Transverse colon (tissue), 4 donors: ENCODE measurements at regions not wholly inside any gene's neighbourhood (a gene's known extent, or its start where the extent isn't known, plus 50 kb on each side); places are given as distances from the start of the nearest gene placed in this dataset.

Source experiments
- DNase-seq: peaks from one replicate; pipeline ENCODE4 v3.0.0-alpha.2; 2019
- H3K27ac ChIP-seq, 4 donors: fragments of 200-600 bp; sonication (generic); 2 replicates each; pipeline ENCODE4 v1.5.1; 2016 to 2018; ENCODE audit warnings: inconsistent platforms in 4 of 4
- H3K27me3 ChIP-seq: fragments of 200-600 bp; sonication (generic); 2 replicates; pipeline ENCODE4 v1.5.1; 2017; ENCODE audit warnings: inconsistent platforms
- H3K36me3 ChIP-seq, 4 donors: fragments of 200-600 bp; sonication (generic); 2 replicates each; pipeline ENCODE4 v1.5.1; 2017 to 2019; ENCODE audit warnings: inconsistent platforms in 4 of 4
- H3K4me1 ChIP-seq, 4 donors: fragments of 200-600 bp; sonication (generic); 2 replicates each; pipeline ENCODE4 v1.5.1; 2017 to 2020; ENCODE audit warnings: inconsistent platforms in 4 of 4
- H3K4me3 ChIP-seq, 4 donors: fragments of 200-600 bp; sonication (generic); 1 replicate in 1 of 4; 2 replicates in 3 of 4; pipeline versions ENCODE4 v1.5.1 to v1.6.1; 2017 to 2019; ENCODE audit warnings: inconsistent platforms in 4 of 4
- H3K9me3 ChIP-seq, 2 donors: fragments of 200-600 bp; sonication (generic); 2 replicates each; pipeline ENCODE4 v1.5.1; 2017 to 2019; ENCODE audit warnings: inconsistent platforms in 2 of 2
- EP300 ChIP-seq: sonication (generic); formaldehyde crosslinking; IDR thresholded peaks from one replicate; pipeline ENCODE4 v1.6.1; 2017; ENCODE audit warnings: antibody characterized with exemption, low read depth
- POLR2A ChIP-seq: fragments of 450-650 bp; IDR thresholded peaks from one replicate; pipeline ENCODE4 v1.6.1; 2016; ENCODE audit warnings: antibody characterized with exemption, mild to moderate bottlenecking, moderate library complexity
- POLR2AphosphoS5 ChIP-seq, 3 donors: sonication (generic); formaldehyde crosslinking; IDR thresholded peaks; one replicate each; pipeline ENCODE4 v1.6.1; 2016; ENCODE audit warnings: antibody characterized with exemption in 3 of 3
- WGBS, 2 donors: methylation state at CpG; one replicate each; pipeline ENCODE4 v1.1.5; 2018; ENCODE audit warnings: low coverage in 1 of 2; 5-methylcytosine and 5-hydroxymethylcytosine counted together
- in situ Hi-C, 4 donors: fragments of 200-750 bp; cut with MboI; loops; one replicate each; pipeline versions ENCODE4 v1.15.0 to v1.15.1; 2017; ENCODE audit warnings: low sequenced_read_pairs in 3 of 4, low pct_ligation_motif_present in 1 of 4, low pct_unique_long_range_greater_than_20kb in 1 of 4
- intact Hi-C: fragments of 100-400 bp; cut with DNase I; formaldehyde crosslinking; loops from one replicate; pipeline ENCODE4 v1.15.1; 2023; ENCODE audit warnings: low total_unique reads
- TF ChIP-seq, protein P1 (sequence below), 5 experiments: fragments of 200-600 bp in 3 of 5; fragments of 450-650 bp in 2 of 5; sonication (generic) in 3 of 5; IDR thresholded peaks; 1 replicate in 2 of 5; 2 replicates in 3 of 5; pipeline ENCODE4 v1.5.1; 2016 to 2017; ENCODE audit warnings: antibody characterized with exemption in 5 of 5, inconsistent platforms in 3 of 5, mild to moderate bottlenecking in 2 of 5, moderate library complexity in 1 of 5

DNA sequence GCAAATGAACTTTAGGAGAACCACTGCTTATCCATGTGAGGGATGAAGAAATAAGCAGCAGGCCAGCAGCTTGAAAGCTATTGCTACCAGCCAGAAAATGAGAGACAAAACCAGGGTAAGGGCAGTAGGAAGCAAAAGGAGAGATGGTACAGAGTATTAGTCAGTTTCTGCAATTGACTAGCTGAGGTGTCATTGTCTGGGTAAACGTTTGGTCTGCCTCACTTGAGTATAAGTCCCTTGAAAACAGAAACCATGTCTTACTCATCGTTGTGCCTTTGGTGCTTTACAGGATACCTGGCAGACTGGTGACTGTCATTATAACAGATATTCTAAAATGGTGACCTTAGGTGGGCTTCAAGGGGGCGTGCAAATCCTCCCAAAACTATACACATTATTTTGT lies 63.9 kb upstream of the USP47 start:
- TF ChIP-seq POLR2A (no peak), POLR2AphosphoS5 (IDR thresholded peaks at IDR 0.05) (no peak), EP300 (no peak)
- TF ChIP-seq, protein P1, sequence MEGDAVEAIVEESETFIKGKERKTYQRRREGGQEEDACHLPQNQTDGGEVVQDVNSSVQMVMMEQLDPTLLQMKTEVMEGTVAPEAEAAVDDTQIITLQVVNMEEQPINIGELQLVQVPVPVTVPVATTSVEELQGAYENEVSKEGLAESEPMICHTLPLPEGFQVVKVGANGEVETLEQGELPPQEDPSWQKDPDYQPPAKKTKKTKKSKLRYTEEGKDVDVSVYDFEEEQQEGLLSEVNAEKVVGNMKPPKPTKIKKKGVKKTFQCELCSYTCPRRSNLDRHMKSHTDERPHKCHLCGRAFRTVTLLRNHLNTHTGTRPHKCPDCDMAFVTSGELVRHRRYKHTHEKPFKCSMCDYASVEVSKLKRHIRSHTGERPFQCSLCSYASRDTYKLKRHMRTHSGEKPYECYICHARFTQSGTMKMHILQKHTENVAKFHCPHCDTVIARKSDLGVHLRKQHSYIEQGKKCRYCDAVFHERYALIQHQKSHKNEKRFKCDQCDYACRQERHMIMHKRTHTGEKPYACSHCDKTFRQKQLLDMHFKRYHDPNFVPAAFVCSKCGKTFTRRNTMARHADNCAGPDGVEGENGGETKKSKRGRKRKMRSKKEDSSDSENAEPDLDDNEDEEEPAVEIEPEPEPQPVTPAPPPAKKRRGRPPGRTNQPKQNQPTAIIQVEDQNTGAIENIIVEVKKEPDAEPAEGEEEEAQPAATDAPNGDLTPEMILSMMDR (IDR thresholded peaks at IDR 0.05): no peak
- intact Hi-C loops (no loop called here), in situ Hi-C loops (loop anchor here in 2 of 4 donors (25.0 kb wide), 2 partner anchors 509 to 841 kb away; no protein-coding TSS in a partner anchor)
- Histone ChIP-seq H3K27ac (no peak overlapping the region), H3K4me3 (no peak overlapping the region), H3K9me3 (no peaks in the 10 kb centered on the region), H3K27me3 (peaks cover 6% of the 10 kb centered on the region), H3K4me1 (no peaks in the 10 kb centered on the region), H3K36me3 (no peaks in the 10 kb centered on the region)
- no peak for DNase-seq
- WGBS, 2 donors: 57 to 63% methylated on average over 3 of the region's 3 CpGs

DNA sequence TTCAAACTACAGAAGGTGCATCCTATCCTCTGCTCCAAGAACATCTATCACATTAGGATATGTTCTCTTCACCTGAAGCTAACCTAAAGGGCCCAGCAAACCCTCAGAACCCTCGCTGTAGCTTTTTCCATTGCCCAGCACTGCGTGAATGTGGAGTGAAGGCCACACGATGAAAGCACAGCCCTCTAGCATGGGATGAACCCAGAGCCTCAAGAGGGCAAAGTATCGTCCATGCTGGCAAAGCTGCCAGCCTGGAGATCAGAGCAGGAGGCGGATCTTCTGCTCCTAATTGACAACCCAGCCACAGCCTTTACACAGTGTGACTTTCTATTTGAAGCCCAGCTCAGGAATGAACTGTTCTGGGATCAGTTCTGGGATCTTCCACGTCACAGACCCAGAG lies 65.1 kb upstream of the USP47 start:
- in situ Hi-C loops (loop anchor here in 2 of 4 donors (25.0 kb wide), 2 partner anchors 511 to 839 kb away; no protein-coding TSS in a partner anchor), intact Hi-C loops (no loop called here)
- DNase-seq: no peak
- 86% methylated on average over 6 of the region's 6 CpGs; no CpG with 5 or more reads in 1 of the 2 donors for WGBS, 2 donors
- Histone ChIP-seq H3K4me3 (no peak overlapping the region), H3K9me3 (no peaks in the 10 kb centered on the region), H3K27ac (no peak overlapping the region), H3K27me3 (peaks cover 6% of the 10 kb centered on the region), H3K4me1 (no peaks in the 10 kb centered on the region), H3K36me3 (no peaks in the 10 kb centered on the region)
- TF ChIP-seq, protein P1 (IDR thresholded peaks at IDR 0.05): no peak
- TF ChIP-seq POLR2AphosphoS5 (IDR thresholded peaks at IDR 0.05) (no peak), EP300 (no peak)

DNA sequence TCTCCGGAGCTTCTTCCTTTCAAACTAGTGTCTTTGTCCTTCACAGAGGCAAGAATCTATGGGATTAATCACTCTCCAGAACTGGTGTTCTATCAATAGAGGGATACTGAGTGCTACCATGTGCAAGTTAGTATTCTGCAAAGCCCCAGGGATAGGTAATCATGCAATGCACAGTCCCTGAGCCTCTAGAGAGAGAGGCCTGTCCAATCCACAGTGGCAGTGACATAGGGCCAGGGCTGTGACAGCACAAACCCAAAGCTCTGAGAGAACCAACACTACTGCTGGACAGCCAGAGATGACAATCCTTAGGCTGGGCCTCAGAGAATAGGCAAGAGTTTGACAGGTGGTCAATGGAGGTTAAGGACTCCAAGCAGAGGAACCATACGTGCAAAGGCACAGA lies 66.8 kb upstream of the USP47 start:
- in situ Hi-C loops: loop anchor here in 2 of 4 donors (25.0 kb wide), 2 partner anchors 512 to 838 kb away; no protein-coding TSS in a partner anchor
- intact Hi-C loops: no loop called here

GRCh38 chr11:11772865-11773515 lies 68.8 kb upstream of the USP47 start:
- TF ChIP-seq POLR2AphosphoS5 (IDR thresholded peaks at IDR 0.05) (no peak), POLR2A (no peak), EP300 (no peak)
- TF ChIP-seq, protein P1 (IDR thresholded peaks at IDR 0.05): no peak

More for the DNA sequence above, 66.8 kb upstream of the USP47 start:
- Histone ChIP-seq H3K4me3 (no peak overlapping the region), H3K9me3 (no peaks in the 10 kb centered on the region), H3K27me3 (peaks cover 4% of the 10 kb centered on the region), H3K4me1 (no peaks in the 10 kb centered on the region), H3K36me3 (no peaks in the 10 kb centered on the region), H3K27ac (no peak overlapping the region)
- 91% methylated on average over 2 of the region's 2 CpGs for WGBS, 2 donors
- no peak for DNase-seq
- TF ChIP-seq, protein P1 (IDR thresholded peaks at IDR 0.05): no peak
- no peak for TF ChIP-seq EP300

More at GRCh38 chr11:11772865-11773515, 68.8 kb upstream of the USP47 start:
- in situ Hi-C loops (no loop called here), intact Hi-C loops (no loop called here)
- Histone ChIP-seq H3K36me3 (no peaks in the 10 kb centered on the region), H3K4me3 (no peak overlapping the region), H3K27ac (no peak overlapping the region), H3K4me1 (no peaks in the 10 kb centered on the region), H3K9me3 (no peaks in the 10 kb centered on the region), H3K27me3 (no peaks in the 10 kb centered on the region)
- DNase-seq: no peak
- WGBS, 2 donors: 26 to 88% methylated on average over 1 of the region's 1 CpG
